Fibroblast of mammary gland (primary cell): ENCODE measurements at regions not wholly inside any gene's neighbourhood (a gene's known extent, or its start where the extent isn't known, plus 50 kb on each side); places are given as distances from the start of the nearest gene placed in this dataset.

ENCODE experiments used
- DNase-seq: peaks from one replicate; pipeline ENCODE4 v3.0.0-alpha.2; 2010; ENCODE audit warnings: low read depth
- H3K4me3 ChIP-seq: 2 replicates; pipeline ENCODE4 v1.5.1; 2011; ENCODE audit warnings: low read depth, mild to moderate bottlenecking, low read length, moderate library complexity; ENCODE audit not compliant: control insufficient read depth
- CTCF ChIP-seq: conservative IDR thresholded peaks from 2 replicates; pipeline ENCODE4 v1.5.1; 2011; ENCODE audit warnings: low read depth, low read length, inconsistent platforms; ENCODE audit not compliant: control insufficient read depth, insufficient read depth

DNA sequence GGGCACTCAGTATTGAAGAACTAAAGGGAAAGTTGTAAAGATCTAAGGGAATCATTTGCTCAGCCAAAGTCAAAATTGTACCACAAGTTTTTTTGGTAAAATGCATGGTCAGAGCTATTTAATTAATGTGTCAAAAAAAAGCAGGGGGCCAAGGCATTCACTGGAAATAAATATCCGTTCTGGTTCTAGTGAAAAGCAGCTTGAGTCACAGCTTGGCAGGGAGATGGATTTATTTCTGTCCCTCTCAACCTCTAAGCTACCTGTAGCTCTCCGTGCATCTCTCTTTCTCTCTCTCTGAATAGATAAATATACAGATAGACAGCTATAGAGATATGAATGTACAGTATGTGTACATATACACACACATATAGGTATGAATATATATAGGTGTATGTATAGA, 554.4 kb upstream of the TMEM132C start:
- DNase-seq: no peak
- no peak for TF ChIP-seq CTCF
- no peak overlapping the region for H3K4me3 ChIP-seq

- no peak overlapping the region for H3K4me3 ChIP-seq
- DNase-seq: no peak
- TF ChIP-seq CTCF: no peak
Observed at GRCh38 chr12:127716166-127716565, 550.8 kb upstream of the TMEM132C start.

DNA sequence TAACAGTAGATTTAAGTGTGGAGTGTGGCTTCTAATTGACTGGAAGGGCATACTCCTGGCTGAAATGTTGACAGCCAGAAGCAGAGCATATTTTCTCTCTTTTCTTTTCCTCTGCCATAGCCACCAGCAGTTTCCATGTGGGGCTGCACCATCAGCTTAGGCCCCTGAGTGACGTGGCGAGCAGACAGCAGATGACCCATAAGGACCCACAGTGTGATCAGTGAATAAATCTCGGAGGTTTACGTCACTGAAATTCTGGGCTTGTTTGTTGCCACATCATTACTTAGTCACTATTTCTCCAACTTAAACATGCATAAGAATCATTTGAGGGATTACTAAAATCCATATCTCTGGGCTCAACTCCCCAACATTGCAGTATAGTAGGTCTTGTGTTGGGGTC, 549.7 kb upstream of the TMEM132C start:
- TF ChIP-seq CTCF: no peak
- DNase-seq: no peak
- H3K4me3 ChIP-seq: no peak overlapping the region

DNA sequence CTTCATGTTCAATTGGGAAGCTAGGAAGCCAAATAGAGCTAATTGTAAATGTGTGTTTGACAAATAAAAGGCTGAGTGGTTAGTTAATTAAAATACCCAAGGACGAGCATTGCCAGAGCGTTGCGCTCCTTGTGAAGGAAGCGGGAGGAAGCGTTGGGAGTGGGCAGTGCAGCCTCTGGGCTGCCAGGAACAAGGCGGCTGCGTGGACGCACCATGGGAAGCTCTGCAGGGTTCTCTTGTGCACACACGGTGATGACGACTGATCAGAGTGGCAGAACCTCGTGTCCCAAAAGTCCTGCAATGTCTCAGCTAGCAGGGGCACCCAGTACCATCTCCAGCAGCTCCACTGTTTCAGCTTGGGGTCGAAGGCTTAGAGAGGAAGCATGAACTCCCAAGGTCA, 546.6 kb upstream of the TMEM132C start:
- no peak for TF ChIP-seq CTCF
- no peak for DNase-seq
- no peak overlapping the region for H3K4me3 ChIP-seq

GRCh38 chr12:127722611-127723010, 544.4 kb upstream of the TMEM132C start:
- no peak for DNase-seq
- no peak overlapping the region for H3K4me3 ChIP-seq
- TF ChIP-seq CTCF: no peak

GRCh38 chr12:127723251-127723650, 543.7 kb upstream of the TMEM132C start:
- H3K4me3 ChIP-seq: no peak overlapping the region
- DNase-seq: no peak

More at GRCh38 chr12:127723251-127723650, 543.7 kb upstream of the TMEM132C start:
- no peak for TF ChIP-seq CTCF
